Stomach (tissue), 8 donors: ENCODE measurements at regions not wholly inside any gene's neighbourhood (a gene's known extent, or its start where the extent isn't known, plus 50 kb on each side); places are given as distances from the start of the nearest gene placed in this dataset.
A peak's percentile ranks its signal among the peaks of the same experiment; 100 is the strongest.
"Not testable (repeated sequence)": the region's sequence is repeated elsewhere in the genome, so short reads cannot be mapped to it uniquely, and the experiment has no call there.

Source experiments
- DNase-seq, 2 donors: peaks; one replicate each; pipeline versions ENCODE4 v3.0.0 to v3.0.0-alpha.2; 2013 to 2019
- H3K27ac ChIP-seq, 5 donors: fragments of 200-600 bp in 4 of 5; sonication (generic) in 4 of 5; one replicate each; pipeline ENCODE4 v1.5.1; 2013 to 2019; ENCODE audit warnings: mild to moderate bottlenecking in 1 of 5, moderate library complexity in 1 of 5
- H3K27me3 ChIP-seq, 3 donors: fragments of 200-600 bp; sonication (generic); one replicate each; pipeline ENCODE4 v1.5.1; 2017 to 2019; ENCODE audit warnings: mixed run types in 1 of 3
- H3K36me3 ChIP-seq, 4 donors: fragments of 200-600 bp; sonication (generic); 1 replicate in 3 of 4; 2 replicates in 1 of 4; pipeline ENCODE4 v1.5.1; 2016 to 2019
- H3K4me1 ChIP-seq, 4 donors: fragments of 200-600 bp; sonication (generic); one replicate each; pipeline ENCODE4 v1.5.1; 2016 to 2019
- H3K4me3 ChIP-seq, 4 donors: fragments of 200-600 bp; sonication (generic) in 3 of 4; one replicate each; pipeline ENCODE4 v1.5.1; 2016 to 2019; ENCODE audit warnings: mild to moderate bottlenecking in 1 of 4
- H3K9me3 ChIP-seq, 4 donors: fragments of 200-600 bp; sonication (generic); one replicate each; pipeline ENCODE4 v1.5.1; 2016 to 2019
- EP300 ChIP-seq: sonication (generic); formaldehyde crosslinking; IDR thresholded peaks from one replicate; pipeline ENCODE4 v1.6.1; 2017; ENCODE audit warnings: antibody characterized with exemption
- POLR2A ChIP-seq, 4 donors: fragments of 450-650 bp; IDR thresholded peaks; one replicate each; pipeline ENCODE4 v1.6.1; 2016; ENCODE audit warnings: antibody characterized with exemption in 4 of 4, control low read depth in 2 of 4, mild to moderate bottlenecking in 1 of 4, moderate library complexity in 1 of 4
- POLR2AphosphoS5 ChIP-seq, 3 donors: sonication (generic); formaldehyde crosslinking; IDR thresholded peaks; one replicate each; pipeline ENCODE4 v1.6.1; 2016; ENCODE audit warnings: antibody characterized with exemption in 3 of 3
- WGBS, 5 donors: extraction: QIAGEN DNeasy Blood & Tissue Kit in 3 of 5; methylation state at CpG; one replicate each; pipeline versions ENCODE4 v1.1.5 to v1.1.7; 2013 to 2018; 5-methylcytosine and 5-hydroxymethylcytosine counted together
- intact Hi-C: fragments of 100-400 bp; cut with DNase I; formaldehyde crosslinking; loops from one replicate; pipeline ENCODE4 v1.15.1; 2023; ENCODE audit warnings: low total_unique reads
- small RNA-seq, 4 donors: library from RNA; depleted of rRNA; stranded (forward); fragments of <200 nt; gene quantifications; one replicate each; pipeline ENCODE3, GENCODE V24; 2016
- TF ChIP-seq, protein P1 (sequence below), 7 experiments: fragments of 450-650 bp in 4 of 7; fragments of 200-600 bp in 3 of 7; sonication (generic) in 3 of 7; IDR thresholded peaks; one replicate each; pipeline ENCODE4 v1.5.1; 2016 to 2019; ENCODE audit warnings: antibody characterized with exemption in 7 of 7, control low read depth in 2 of 7, mild to moderate bottlenecking in 1 of 7
- donor health status: healthy with polysubstance abuse.
- donor health status: Bipolar disorder and iron deficiency.
- donor health status: healthy.

DNA sequence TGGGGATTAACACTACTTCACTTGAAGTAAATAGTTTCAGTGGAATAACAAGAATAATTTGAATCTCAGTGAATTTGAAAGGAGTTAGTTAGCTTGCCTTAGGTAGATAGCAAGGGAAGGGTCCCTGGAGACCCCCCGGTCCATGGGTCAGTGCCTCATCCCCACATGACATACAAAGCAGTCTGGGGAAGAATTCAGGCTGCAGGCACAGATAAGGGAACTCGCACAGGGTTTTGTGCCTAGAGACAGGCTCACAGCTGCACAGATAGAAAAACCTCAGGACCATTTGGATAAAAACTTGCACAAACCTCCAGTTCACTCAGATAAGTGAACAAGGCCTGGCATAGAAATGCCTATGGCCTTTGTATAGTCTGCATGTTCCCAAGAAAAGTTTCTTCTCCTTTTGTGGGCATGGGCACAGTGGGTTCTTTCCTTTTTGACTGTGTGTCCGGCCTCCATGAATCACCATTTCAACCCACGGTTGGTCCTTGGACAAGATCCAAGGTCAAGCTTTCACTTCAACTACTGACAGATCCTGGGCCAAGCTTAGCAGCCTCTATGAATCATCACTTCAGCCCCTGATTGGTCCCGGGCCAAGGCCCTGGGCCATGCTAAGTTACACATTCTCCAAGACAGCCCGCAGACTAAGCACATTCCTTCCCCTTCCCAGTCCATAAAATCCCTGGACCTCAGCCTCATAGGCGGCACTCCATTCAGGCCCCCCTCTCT, 108.3 kb upstream of the KLHL4 start:
- H3K27me3 ChIP-seq = no peaks in the 10 kb centered on the region
- 26 to 53% (median 45%) methylated on average over 7 of the region's 7 CpGs for WGBS, 5 donors
- intact Hi-C loops = no loop called here
- H3K9me3 ChIP-seq = no peaks in the 10 kb centered on the region
- H3K4me1 ChIP-seq = peaks cover 0 to 5% (median 0%) of the 10 kb centered on the region in 4 donors
- no peak overlapping the region for H3K4me3 ChIP-seq
- no peaks in the 10 kb centered on the region for H3K36me3 ChIP-seq
- TF ChIP-seq POLR2AphosphoS5 (IDR thresholded peaks at IDR 0.05) (peak in 1 of 3 donors; percentile 19), POLR2A (IDR thresholded peaks at IDR 0.05) (no peak)
- peak in 1 of 2 donors; percentile 59 for DNase-seq
- H3K27ac ChIP-seq = peak overlapping the region in 1 of 5 donors; percentile 35

DNA sequence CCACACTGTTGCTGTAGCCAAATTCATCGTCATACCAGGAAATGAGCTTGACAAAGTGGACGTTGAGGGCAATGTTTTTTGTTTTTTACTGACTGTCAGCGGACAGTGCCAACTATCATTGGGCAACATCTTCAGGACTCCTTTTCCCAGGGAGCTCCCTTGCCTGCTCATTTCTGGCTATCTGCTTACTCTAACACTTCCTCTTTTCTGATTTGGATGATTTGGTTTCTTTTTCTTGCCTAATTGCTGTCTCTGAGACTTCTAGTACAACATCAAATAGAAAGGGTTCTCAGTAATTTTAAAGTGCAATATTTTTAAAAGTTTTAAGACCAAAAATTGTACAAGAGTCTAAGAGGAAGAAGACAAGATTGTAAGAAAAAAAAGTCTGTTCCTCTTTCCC, 92.0 kb upstream of the KLHL4 start:
- Histone ChIP-seq H3K9me3 (peaks cover 0 to 7% (median 0%) of the 10 kb centered on the region in 4 donors), H3K27me3 (peaks cover 0 to 5% (median 0%) of the 10 kb centered on the region in 3 donors), H3K4me3 (no peak overlapping the region), H3K27ac (no peak overlapping the region), H3K4me1 (no peaks in the 10 kb centered on the region), H3K36me3 (no peaks in the 10 kb centered on the region)
- TF ChIP-seq EP300 (no peak), POLR2A (IDR thresholded peaks at IDR 0.05) (no peak), POLR2AphosphoS5 (IDR thresholded peaks at IDR 0.05) (no peak)
- TF ChIP-seq, protein P1, sequence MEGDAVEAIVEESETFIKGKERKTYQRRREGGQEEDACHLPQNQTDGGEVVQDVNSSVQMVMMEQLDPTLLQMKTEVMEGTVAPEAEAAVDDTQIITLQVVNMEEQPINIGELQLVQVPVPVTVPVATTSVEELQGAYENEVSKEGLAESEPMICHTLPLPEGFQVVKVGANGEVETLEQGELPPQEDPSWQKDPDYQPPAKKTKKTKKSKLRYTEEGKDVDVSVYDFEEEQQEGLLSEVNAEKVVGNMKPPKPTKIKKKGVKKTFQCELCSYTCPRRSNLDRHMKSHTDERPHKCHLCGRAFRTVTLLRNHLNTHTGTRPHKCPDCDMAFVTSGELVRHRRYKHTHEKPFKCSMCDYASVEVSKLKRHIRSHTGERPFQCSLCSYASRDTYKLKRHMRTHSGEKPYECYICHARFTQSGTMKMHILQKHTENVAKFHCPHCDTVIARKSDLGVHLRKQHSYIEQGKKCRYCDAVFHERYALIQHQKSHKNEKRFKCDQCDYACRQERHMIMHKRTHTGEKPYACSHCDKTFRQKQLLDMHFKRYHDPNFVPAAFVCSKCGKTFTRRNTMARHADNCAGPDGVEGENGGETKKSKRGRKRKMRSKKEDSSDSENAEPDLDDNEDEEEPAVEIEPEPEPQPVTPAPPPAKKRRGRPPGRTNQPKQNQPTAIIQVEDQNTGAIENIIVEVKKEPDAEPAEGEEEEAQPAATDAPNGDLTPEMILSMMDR (IDR thresholded peaks at IDR 0.05) = no peak
- 57 to 86% (median 84%) methylated on average over 1 to 3 of the region's 3 CpGs for WGBS, 5 donors
- intact Hi-C loops = no loop called here
- no peak for DNase-seq

DNA sequence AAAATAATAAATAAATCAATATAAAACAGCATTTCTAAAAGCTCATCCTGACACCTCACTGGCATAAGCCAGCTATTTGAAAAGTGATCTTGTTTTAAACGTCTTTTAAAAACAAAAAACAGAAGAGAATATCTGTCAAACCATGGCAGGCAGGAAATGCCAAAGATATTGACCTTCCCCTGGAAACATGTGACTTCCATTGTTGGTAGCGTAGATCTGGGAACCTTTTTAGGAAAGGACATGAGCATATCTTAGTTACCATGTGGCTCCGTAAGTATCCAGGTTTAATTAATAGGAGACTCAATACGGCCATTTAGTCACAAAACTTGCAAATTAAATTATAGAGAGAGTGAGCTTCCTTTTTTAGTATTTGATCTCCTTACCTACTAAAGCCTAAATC, 83.0 kb upstream of the KLHL4 start:
- Histone ChIP-seq H3K27ac (no peak overlapping the region), H3K9me3 (no peaks in the 10 kb centered on the region), H3K4me3 (no peak overlapping the region), H3K27me3 (no peaks in the 10 kb centered on the region), H3K4me1 (no peaks in the 10 kb centered on the region), H3K36me3 (no peaks in the 10 kb centered on the region)
- WGBS, 5 donors = 47 to 72% (median 62%) methylated on average over 4 of the region's 4 CpGs
- intact Hi-C loops = no loop called here
- no peak for TF ChIP-seq POLR2A (IDR thresholded peaks at IDR 0.05)
- no peak for DNase-seq

DNA sequence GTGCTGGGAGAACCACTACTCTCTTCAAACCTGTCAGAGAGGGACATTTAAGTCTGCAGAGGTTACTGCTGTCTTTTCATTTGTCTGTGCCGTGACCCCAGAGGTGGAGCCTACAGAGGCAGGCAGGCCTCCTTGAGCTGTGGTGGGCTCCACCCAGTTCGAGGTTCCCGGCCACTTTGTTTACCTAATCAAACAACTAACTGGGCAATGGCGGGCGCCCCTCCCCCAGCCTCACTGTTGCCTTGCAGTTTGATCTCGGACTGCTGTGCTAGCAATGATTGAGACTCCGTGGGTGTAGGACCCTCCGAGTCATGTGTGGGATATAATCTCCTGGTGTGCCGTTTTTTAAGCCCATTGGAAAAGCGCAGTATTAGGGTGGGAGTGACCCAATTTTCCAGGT, 69.0 kb upstream of the KLHL4 start:
- H3K36me3 ChIP-seq, DNase-seq, H3K4me1 ChIP-seq, H3K27me3 ChIP-seq, intact Hi-C loops, H3K9me3 ChIP-seq, H3K27ac ChIP-seq, H3K4me3 ChIP-seq: not testable (repeated sequence)
- 75 to 97% (median 82%) methylated on average over 4 to 10 of the region's 10 CpGs for WGBS, 5 donors

DNA sequence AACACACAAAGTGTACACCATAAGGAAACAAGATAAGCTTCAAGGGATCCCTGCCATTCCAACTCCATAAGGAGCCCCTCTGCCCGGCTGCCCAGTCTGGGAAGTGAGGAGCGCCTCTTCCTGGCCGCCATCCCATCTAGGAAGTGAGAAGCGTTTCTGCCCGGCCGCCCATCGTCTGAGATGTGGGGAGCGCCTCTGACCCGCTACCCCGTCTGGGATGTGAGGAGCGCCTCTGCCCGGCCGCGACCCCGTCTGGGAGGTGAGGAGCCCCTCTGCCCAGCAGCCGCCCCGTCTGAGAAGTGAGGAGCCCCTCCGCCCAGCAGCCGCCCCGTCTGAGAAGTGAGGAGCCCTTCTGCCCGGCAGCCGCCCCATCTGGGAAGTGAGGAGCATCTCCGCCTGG, 51.8 kb upstream of the KLHL4 start:
- H3K36me3 ChIP-seq, H3K4me3 ChIP-seq, H3K9me3 ChIP-seq, H3K27ac ChIP-seq, H3K27me3 ChIP-seq, DNase-seq, intact Hi-C loops, H3K4me1 ChIP-seq: not testable (repeated sequence)
- WGBS, 5 donors = 70 to 83% (median 76%) methylated on average over 4 to 14 of the region's 23 CpGs

Small RNA genes in the stretch of these regions (small RNA-seq; reads per million reads assigned to genes)
- 0 reads per million in 4 donors for gene Z96811.1
